GM21825 (cell line): ENCODE measurements at regions not wholly inside any gene's neighbourhood (a gene's known extent, or its start where the extent isn't known, plus 50 kb on each side); places are given as distances from the start of the nearest gene placed in this dataset.
"Not testable (repeated sequence)": the region's sequence is repeated elsewhere in the genome, so short reads cannot be mapped to it uniquely, and the experiment has no call there.

Experiments
- ATAC-seq: cut with Tn5 transposase; IDR thresholded peaks from one replicate; pipeline ENCODE4 v1.9.1; 2021; ENCODE audit warnings: mild to moderate bottlenecking, moderate library complexity; ENCODE audit not compliant: unreplicated experiment

DNA sequence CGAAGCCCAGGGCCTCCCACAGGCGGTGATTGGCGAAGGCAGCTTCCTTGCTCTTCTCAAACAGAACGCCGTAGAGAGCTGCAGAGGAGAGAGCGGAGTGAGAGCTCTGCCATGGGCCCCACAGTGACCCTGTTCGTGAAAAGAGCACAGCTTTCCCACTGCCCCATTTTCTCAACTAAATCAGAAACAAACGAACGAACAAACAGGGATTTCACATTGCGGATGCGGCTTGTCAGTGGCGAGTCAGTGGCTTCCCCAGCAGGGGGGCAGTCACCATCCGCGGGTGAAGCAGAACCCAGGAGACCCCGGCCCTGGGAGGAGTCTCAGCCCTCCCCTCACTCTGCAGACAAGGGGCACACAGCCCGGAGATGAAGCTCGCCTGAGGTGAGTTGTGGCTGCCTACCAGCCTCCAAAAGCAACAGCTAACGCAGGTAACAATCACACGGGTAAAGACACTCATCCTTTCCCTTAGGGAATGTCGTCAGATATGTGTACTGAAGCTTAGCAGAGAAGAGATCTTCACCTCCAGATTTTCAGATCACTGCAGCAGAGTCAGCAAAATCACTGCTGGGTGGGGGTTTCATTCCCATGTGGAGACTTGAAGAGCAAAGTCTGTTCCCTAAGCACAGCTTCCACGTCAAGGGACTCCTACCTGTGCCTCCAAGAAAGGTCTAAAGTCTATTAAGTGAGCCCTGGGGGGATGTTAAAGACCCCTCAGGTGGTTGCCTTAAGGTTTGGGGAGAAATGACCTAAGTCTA, 51.2 kb upstream of the GPR31 start:
- no peak for ATAC-seq

DNA sequence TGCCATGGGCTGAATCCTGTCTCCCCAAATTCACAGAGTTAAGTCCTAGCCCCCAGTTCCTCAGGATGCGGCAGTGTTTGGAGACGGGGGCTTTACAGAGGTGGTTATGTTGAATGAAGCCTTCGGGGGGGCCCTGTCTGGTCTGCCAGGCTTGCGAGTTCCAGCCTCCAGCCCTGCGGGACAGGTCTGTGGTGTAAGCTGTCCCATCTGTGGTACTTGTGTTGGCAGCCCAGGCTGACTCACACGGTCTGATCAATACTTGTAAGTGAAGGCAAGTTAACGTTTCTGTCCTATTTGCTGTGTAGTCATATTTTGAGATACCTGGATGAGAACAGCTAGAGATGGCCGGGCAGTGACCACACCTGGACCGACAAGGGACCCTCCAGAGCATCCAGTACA, 51.8 kb upstream of the GPR31 start:
- ATAC-seq = no peak

- no peak for ATAC-seq
These were observed 52.9 kb upstream of the GPR31 start for GRCh38 chr6:167210375-167211294.

- no peak for ATAC-seq
These were observed 53.5 kb upstream of the GPR31 start for GRCh38 chr6:167211295-167211648.

DNA sequence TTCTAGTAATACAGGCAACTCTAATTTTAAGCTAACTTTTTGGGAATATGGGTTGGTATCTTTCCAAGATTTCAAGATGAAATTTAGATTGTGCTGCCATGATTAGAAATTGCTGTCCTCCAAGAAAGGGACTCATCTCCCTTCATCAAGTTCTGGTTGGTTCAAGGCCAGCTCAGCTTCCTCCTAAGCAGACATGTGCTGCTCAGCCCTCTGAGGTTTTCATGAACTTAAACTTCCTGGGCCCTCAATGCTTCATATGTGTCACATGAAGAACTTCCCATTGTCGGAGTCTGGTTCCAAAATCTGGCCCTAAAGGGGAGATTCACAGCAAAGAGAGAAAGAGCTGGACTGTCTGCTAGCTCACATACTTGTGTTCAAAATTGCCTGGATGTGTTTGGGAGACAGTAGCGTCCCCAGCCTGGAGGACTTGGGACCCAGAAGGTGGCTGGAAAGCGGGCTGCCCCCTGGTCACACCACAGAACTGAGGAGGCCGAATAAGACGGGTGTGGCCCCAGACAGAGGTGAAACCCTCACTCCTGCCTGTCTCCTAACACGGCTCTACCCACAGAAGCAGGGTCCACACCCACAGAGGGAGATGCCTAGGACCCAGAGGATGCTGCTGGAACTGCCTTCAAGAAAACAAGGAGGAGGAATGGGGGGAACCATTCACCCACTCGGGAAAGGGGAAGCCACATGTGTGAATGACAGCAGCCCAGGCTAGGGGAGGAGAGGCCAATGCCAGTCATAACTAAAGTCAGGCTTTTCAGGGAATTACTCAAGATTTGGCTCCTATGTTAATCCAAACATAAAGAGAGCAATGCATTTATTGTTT, 54.3 kb upstream of the GPR31 start:
- ATAC-seq = peak; percentile 11

DNA sequence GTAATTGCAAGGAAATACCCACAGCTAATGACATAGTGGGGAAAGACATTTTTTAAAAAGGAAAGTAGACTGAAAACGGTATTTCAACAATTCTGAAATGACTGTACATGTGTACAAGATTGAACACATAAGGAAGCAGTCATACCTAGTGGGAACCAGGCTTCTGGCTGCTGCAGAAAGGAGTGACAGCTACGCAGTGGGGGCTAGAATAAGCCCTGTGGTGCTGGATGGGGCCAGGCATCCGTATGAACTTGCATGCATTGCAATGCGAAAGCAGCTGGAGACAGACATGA, 54.9 kb upstream of the GPR31 start:
- ATAC-seq = peak; percentile 55

GRCh38 chr6:167214206-167214605, 56.4 kb upstream of the GPR31 start:
- no peak for ATAC-seq

DNA sequence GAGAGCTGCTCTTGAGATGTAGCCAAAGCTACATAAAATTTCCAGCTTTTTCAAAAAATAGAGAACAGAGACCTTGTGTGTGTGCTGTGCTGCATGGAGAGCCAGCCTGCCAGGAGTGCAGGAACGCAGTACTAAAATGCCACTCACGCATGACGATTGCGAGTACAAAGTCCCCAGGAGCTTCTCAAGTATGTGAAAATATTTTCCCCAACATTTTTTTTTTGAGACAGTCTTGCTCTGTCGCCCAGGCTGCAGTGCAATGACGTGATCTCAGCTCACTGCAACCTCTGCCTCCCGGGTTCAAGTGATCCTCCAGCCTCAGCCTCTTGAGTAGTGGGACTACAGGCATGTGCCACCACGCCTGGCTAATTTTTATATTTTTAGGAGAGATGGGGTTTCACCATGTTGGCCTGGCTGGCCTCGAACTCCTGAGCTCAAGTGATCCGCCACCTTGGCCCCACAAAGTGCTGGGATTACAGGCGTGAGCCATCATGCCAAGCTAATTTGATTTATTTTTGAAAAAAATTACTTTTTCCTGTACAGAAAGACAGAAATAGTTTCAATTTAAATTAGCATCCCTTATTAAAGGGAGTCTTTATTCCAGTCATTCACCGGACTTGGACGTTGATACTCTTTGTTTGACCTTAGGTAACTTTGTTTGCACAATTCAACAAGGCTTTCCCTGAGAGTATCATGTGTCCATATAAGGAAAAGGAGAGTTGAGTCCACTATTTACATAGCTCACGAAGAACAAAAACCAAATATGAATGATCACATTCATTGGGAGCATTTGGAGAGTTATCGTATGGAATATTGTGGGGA, 57.9 kb upstream of the GPR31 start:
- not testable (repeated sequence) for ATAC-seq

- not testable (repeated sequence) for ATAC-seq
These were observed 58.7 kb upstream of the GPR31 start for GRCh38 chr6:167216390-167217050.

- not testable (repeated sequence) for ATAC-seq
These were observed 59.3 kb upstream of the GPR31 start for GRCh38 chr6:167217073-167217472.

- peak; percentile 67 for ATAC-seq
These were observed 60.4 kb upstream of the GPR31 start for GRCh38 chr6:167217951-167218759.

DNA sequence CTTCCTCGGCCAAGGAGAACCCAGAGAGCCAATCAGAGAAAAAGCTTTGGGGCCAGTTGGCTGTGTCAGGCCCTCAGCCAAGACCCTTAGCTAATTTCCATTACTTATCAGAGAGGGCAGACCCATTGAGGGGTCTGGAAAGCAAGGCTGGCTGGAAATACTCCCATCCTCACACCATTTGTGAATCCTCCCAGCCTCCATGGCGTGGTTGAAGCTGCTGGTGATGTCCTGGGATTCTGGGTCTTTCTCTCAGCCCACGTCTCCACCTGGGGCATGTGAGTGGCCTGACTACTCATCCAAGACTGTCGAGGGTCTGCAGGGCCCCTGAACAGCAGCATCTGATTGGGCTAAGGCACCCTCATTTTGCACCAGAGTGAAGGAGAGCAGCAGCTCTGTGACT, 61.3 kb upstream of the GPR31 start:
- ATAC-seq = not testable (repeated sequence)

- ATAC-seq = no peak
These were observed 62.3 kb upstream of the GPR31 start for GRCh38 chr6:167219967-167220512.

DNA sequence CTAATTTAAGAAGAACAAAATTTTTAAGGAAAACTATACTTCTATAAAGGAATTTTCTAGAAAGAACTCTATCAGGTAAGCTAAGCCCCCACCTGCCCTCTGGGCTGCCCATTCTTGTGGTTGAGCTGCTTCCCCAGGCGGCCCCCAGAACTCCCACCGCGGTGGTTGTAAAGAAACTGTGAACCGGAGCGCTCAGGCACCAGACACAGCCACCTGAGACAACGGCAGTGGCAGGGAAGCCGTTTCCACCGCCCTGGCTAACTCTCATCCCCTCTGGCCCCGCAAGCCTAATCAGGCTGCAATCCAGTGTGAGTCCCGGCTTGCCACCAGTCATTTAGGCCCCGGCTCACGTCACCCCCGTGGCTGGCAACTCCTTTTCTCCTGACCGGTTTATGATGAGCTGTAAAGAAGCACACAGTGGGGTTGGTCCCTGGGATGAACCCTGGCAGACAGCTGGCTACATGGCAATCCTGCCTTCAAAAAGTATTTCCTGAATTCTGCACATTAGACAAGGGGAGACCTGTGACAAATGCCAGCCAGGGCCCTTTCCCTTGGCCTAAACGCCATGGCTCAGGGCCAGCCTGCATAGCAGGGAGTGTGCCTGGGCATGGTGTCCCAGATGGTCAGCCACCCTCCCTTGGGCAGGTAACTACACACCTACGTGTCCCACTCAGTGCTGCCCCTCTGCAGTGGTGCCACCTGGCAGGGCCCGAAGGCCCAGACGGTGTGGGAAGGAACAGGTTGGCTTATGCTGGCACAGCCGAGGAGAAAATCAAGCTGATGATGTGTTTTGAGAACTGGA, 63.8 kb upstream of the GPR31 start:
- no peak for ATAC-seq

DNA sequence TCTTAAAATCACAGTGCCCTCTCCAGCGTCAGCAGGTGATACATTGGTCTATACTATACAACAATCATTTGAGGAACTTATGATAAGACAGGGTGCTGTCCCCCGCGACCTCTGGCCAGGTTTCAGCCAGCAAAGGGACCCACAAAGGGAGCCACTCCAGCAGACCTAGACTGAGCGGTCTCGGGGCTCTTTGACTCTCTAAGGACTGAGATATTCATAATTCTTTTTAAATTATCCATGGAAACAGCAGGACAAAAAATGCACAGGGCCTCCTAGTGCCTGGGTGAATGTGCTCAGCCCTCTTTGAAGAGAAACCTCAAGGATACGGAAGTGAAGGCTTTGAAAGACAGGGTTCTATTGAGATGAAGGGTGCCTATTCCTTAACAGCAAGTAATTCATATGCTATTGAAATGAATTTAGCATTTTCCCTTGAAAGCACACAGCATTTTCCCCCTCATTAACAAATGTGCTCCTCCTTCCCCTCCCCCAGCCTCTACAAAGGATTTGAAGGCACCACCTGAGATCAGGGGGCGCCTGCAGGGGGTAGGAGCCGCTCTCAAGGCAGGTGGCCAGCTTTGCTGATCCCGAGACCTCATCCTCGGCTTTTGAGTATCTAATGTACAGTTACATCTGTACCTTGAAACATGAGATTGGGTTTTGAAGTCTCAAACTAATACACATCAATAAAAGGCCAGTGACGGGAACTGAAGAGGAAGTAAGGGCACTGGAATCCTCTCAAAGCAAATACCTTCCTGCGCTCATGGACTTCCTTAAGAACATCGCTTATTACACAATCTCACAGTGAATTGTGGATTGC, 65.3 kb upstream of the UNC93A start:
- ATAC-seq = not testable (repeated sequence)

GRCh38 chr6:167226383-167226685, 64.8 kb upstream of the UNC93A start:
- no peak for ATAC-seq

GRCh38 chr6:167226791-167227190, 64.3 kb upstream of the UNC93A start:
- no peak for ATAC-seq
